ENCODE measurements at regions not wholly inside any gene's neighbourhood (a gene's known extent, or its start where the extent isn't known, plus 50 kb on each side); places are given as distances from the start of the nearest gene placed in this dataset.

- no peak overlapping the region for H3K27ac ChIP-seq (ENCODE audit: low read length)
- H3K36me3 ChIP-seq (replicated peaks; ENCODE audit: low read depth, low read length) = no peaks in the 10 kb centered on the region
- H3K4me3 ChIP-seq (ENCODE audit: low read length) = no peak overlapping the region
- H3K4me1 ChIP-seq (ENCODE audit: low read length) = peaks cover 8% of the 10 kb centered on the region
- no peak overlapping the region for H2AFZ ChIP-seq (ENCODE audit: low read depth, low read length)
- H4K20me1 ChIP-seq (ENCODE audit: insufficient read depth, low read length) = no peaks in the 10 kb centered on the region
- no peak overlapping the region for H3K9ac ChIP-seq (ENCODE audit: low read length)
- H3K4me2 ChIP-seq (ENCODE audit: low read length) = 0 out of 2 replicates have a peak overlapping the region, but pooled peaks have one; percentile 12
- H3K9me3 ChIP-seq (ENCODE audit: insufficient read depth, low read length) = no peaks in the 10 kb centered on the region
- no peaks in the 10 kb centered on the region for H3K27me3 ChIP-seq (ENCODE audit: low read depth, low read length)
- TF ChIP-seq CTCF (IDR thresholded peaks at IDR 0.05; ENCODE audit: low read depth, low read length) = no peak
- no peak for TF ChIP-seq EZH2phosphoT487 (IDR thresholded peaks at IDR 0.05; ENCODE audit: low read depth)
- no peaks in the 10 kb centered on the region for H3K79me2 ChIP-seq (ENCODE audit: low read length)
Measured at GRCh38 chrX:95919605-95920004, 765.0 kb upstream of the DIAPH2 start.

GRCh38 chrX:95945528-95945927 lies 739.1 kb upstream of the DIAPH2 start:
- Histone ChIP-seq H2AFZ (ENCODE audit: low read depth, low read length) (no peak overlapping the region), H3K4me2 (ENCODE audit: low read length) (no peak overlapping the region), H3K9ac (ENCODE audit: low read length) (no peak overlapping the region), H3K4me3 (ENCODE audit: low read length) (no peak overlapping the region), H3K27me3 (ENCODE audit: low read depth, low read length) (no peaks in the 10 kb centered on the region), H4K20me1 (ENCODE audit: insufficient read depth, low read length) (no peaks in the 10 kb centered on the region), H3K4me1 (ENCODE audit: low read length) (no peaks in the 10 kb centered on the region), H3K9me3 (ENCODE audit: insufficient read depth, low read length) (no peaks in the 10 kb centered on the region), H3K36me3 (replicated peaks; ENCODE audit: low read depth, low read length) (no peaks in the 10 kb centered on the region), H3K27ac (ENCODE audit: low read length) (no peak overlapping the region), H3K79me2 (ENCODE audit: low read length) (no peaks in the 10 kb centered on the region)
- no peak for TF ChIP-seq CTCF (IDR thresholded peaks at IDR 0.05; ENCODE audit: low read depth, low read length)
- no peak for TF ChIP-seq EZH2phosphoT487 (IDR thresholded peaks at IDR 0.05; ENCODE audit: low read depth)

- Histone ChIP-seq H3K4me3 (ENCODE audit: low read length) (no peak overlapping the region), H3K4me2 (ENCODE audit: low read length) (no peak overlapping the region), H2AFZ (ENCODE audit: low read depth, low read length) (no peak overlapping the region), H3K4me1 (ENCODE audit: low read length) (no peaks in the 10 kb centered on the region), H4K20me1 (ENCODE audit: insufficient read depth, low read length) (no peaks in the 10 kb centered on the region), H3K79me2 (ENCODE audit: low read length) (no peaks in the 10 kb centered on the region), H3K36me3 (replicated peaks; ENCODE audit: low read depth, low read length) (no peaks in the 10 kb centered on the region), H3K9ac (ENCODE audit: low read length) (no peak overlapping the region), H3K9me3 (ENCODE audit: insufficient read depth, low read length) (no peaks in the 10 kb centered on the region), H3K27me3 (ENCODE audit: low read depth, low read length) (no peaks in the 10 kb centered on the region), H3K27ac (ENCODE audit: low read length) (no peak overlapping the region)
- TF ChIP-seq CTCF (IDR thresholded peaks at IDR 0.05; ENCODE audit: low read depth, low read length) = no peak
- TF ChIP-seq EZH2phosphoT487 (IDR thresholded peaks at IDR 0.05; ENCODE audit: low read depth) = no peak
Measured at GRCh38 chrX:95949588-95949987, 735.1 kb upstream of the DIAPH2 start.

- H3K4me2 ChIP-seq (ENCODE audit: low read length) = no peak overlapping the region
- no peaks in the 10 kb centered on the region for H3K4me1 ChIP-seq (ENCODE audit: low read length)
- H3K9ac ChIP-seq (ENCODE audit: low read length) = no peak overlapping the region
- no peaks in the 10 kb centered on the region for H3K79me2 ChIP-seq (ENCODE audit: low read length)
- no peaks in the 10 kb centered on the region for H3K36me3 ChIP-seq (replicated peaks; ENCODE audit: low read depth, low read length)
- TF ChIP-seq CTCF (IDR thresholded peaks at IDR 0.05; ENCODE audit: low read depth, low read length) (no peak), EZH2phosphoT487 (IDR thresholded peaks at IDR 0.05; ENCODE audit: low read depth) (no peak)
- H4K20me1 ChIP-seq (ENCODE audit: insufficient read depth, low read length) = no peaks in the 10 kb centered on the region
- H2AFZ ChIP-seq (ENCODE audit: low read depth, low read length) = peak overlapping the region; percentile 30; the same call in 1 of the 2 replicates
- no peak overlapping the region for H3K27ac ChIP-seq (ENCODE audit: low read length)
- H3K4me3 ChIP-seq (ENCODE audit: low read length) = no peak overlapping the region
- no peaks in the 10 kb centered on the region for H3K27me3 ChIP-seq (ENCODE audit: low read depth, low read length)
- H3K9me3 ChIP-seq (ENCODE audit: insufficient read depth, low read length) = no peaks in the 10 kb centered on the region
Measured at GRCh38 chrX:95950679-95951078, 734.0 kb upstream of the DIAPH2 start.
